K562 (cell line): ENCODE measurements at regions not wholly inside any gene's neighbourhood (a gene's known extent, or its start where the extent isn't known, plus 50 kb on each side); places are given as distances from the start of the nearest gene placed in this dataset.

Source experiments
- CREB1 ChIP-seq, 2 experiments: sonication (generic) in 1 of 2; formaldehyde crosslinking in 1 of 2; IDR thresholded peaks; 2 replicates each; pipeline versions ENCODE4 v1.6.1 to v1.8.0; 2012 to 2022; ENCODE audit warnings: inconsistent platforms in 1 of 2, mild to moderate bottlenecking in 1 of 2, missing genetic modification reagents in 1 of 2, moderate library complexity in 1 of 2
- EP300 ChIP-seq: IDR thresholded peaks from 2 replicates; pipeline ENCODE4 v1.6.1; 2012; ENCODE audit warnings: low read length, improper control_type of control experiment
- MYC ChIP-seq, 2 experiments: fragments of 250-450 bp in 1 of 2; sonication (Bioruptor Pico) in 1 of 2; IDR thresholded peaks; 2 replicates each; pipeline versions ENCODE4 v1.5.1 to v1.6.1; 2012 to 2021; ENCODE audit warnings: low read depth in 2 of 2, borderline replicate concordance in 1 of 2, improper control_type of control experiment in 1 of 2, low read length in 1 of 2, mild to moderate bottlenecking in 1 of 2, moderate library complexity in 1 of 2
- POLR2AphosphoS2 ChIP-seq: IDR thresholded peaks from 2 replicates; pipeline ENCODE4 v1.6.1; 2012; ENCODE audit warnings: low read length, improper control_type of control experiment
- ZNF445 ChIP-seq: fragments of 250-450 bp; sonication (Bioruptor Pico); IDR thresholded peaks from 2 replicates; pipeline ENCODE4 v1.4.0; 2020; ENCODE audit warnings: low read depth, mild to moderate bottlenecking, moderate library complexity

DNA sequence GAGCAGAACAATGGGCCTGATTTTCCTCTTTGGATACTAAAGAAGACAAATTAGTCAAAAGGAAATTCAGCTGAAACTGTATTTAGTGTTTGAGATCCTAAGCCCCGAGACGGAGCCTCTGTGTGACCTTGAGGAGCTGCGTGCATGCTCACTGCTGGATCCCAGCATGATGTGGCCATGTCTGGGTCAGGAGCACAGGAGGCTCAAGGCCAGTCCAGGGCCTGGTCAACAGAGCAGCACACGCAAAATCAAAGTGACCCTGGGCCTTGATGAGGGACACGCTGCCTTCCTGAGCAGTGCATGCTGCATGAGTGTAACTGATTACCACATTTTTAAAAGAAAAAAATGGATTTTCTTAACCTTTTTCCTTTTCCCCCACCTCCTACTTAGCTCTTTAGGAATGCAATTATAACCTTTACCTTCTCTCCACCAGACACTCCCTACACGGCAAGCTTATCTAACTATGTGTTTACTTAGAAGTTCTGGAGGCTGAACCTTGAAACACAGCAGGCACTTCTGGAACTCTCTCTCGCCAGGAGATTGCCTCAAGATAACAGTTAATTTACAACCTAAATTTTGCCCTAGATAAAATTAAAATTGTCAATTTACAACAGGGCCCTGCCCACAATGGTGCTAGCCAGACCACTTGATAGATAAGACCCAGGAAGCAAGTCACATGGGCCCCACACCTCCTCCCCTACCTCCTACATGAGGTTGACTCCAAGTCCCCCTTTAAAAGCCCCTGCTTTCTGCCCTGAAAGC, 144.6 kb downstream of the LRIG2 start:
- TF ChIP-seq CREB1 (IDR thresholded peaks at IDR 0.05) (no peak), CREB1 (CRISPR knock-in tag; IDR thresholded peaks at IDR 0.05) (no peak), ZNF445 (CRISPR knock-in tag) (no peak), EP300 (peak; percentile 57; the same call in 1 of the 2 replicates), POLR2AphosphoS2 (no peak), MYC (IDR thresholded peaks at IDR 0.05; ENCODE audit: low read depth, low read length) (peak; percentile 56; the same call in 1 of the 2 replicates), MYC (CRISPR knock-in tag; IDR thresholded peaks at IDR 0.05; ENCODE audit: borderline replicate concordance, low read depth) (no peak)
